A549 (cell line): ENCODE measurements at regions not wholly inside any gene's neighbourhood (a gene's known extent, or its start where the extent isn't known, plus 50 kb on each side); places are given as distances from the start of the nearest gene placed in this dataset.

Source experiments
- CHD4 ChIP-seq: fragments of 200-600 bp; sonication (generic); IDR thresholded peaks from 2 replicates; pipeline ENCODE4 v1.6.1; 2016; ENCODE audit warnings: antibody characterized with exemption, mild to moderate bottlenecking, borderline replicate concordance
- CTCF ChIP-seq: fragments of >200 bp; sonication (Bioruptor Twin); formaldehyde crosslinking; IDR thresholded peaks from 3 replicates; pipeline ENCODE4 v1.5.1; 2016
- EP300 ChIP-seq, 2 experiments: fragments of >200 bp; sonication (Bioruptor Twin); formaldehyde crosslinking; IDR thresholded peaks; 2 replicates in 1 of 2; 3 replicates in 1 of 2; pipeline ENCODE4 v1.6.1; 2016 to 2017
- MAFK ChIP-seq: fragments of 450-650 bp; IDR thresholded peaks from 2 replicates; pipeline ENCODE4 v1.6.1; 2014; ENCODE audit not compliant: partially characterized antibody
- MAX ChIP-seq: IDR thresholded peaks from 2 replicates; pipeline ENCODE4 v1.6.1; 2012
- NR3C1 ChIP-seq: fragments of >200 bp; sonication (Bioruptor Twin); formaldehyde crosslinking; IDR thresholded peaks from 3 replicates; pipeline ENCODE4 v1.6.1; 2017
- PHF8 ChIP-seq: fragments of 200-600 bp; sonication (generic); IDR thresholded peaks from 2 replicates; pipeline ENCODE4 v1.6.1; 2016; ENCODE audit warnings: low read depth, mild to moderate bottlenecking, antibody characterized with exemption, moderate library complexity, borderline replicate concordance
- POLR2A ChIP-seq: IDR thresholded peaks from 2 replicates; pipeline ENCODE4 v1.6.1; 2012; ENCODE audit warnings: mild to moderate bottlenecking, low read length
- RAD21 ChIP-seq, 2 experiments: fragments of >200 bp in 1 of 2; sonication (Bioruptor Twin) in 1 of 2; formaldehyde crosslinking in 1 of 2; IDR thresholded peaks in 1 of 2; conservative IDR thresholded peaks in 1 of 2; 2 replicates in 1 of 2; 3 replicates in 1 of 2; pipeline ENCODE4 v1.6.1; 2012 to 2018; ENCODE audit warnings: inconsistent platforms in 1 of 2
- RCOR1 ChIP-seq: fragments of 150-350 bp; IDR thresholded peaks from 2 replicates; pipeline ENCODE4 v1.6.1; 2014; ENCODE audit warnings: antibody characterized with exemption, low read length, low read depth
- RFX5 ChIP-seq: fragments of 450-650 bp; IDR thresholded peaks from 2 replicates; pipeline ENCODE4 v1.7.1; 2014; ENCODE audit warnings: antibody characterized with exemption, mild to moderate bottlenecking, moderate library complexity
- SMC3 ChIP-seq: fragments of >200 bp; sonication (Bioruptor Twin); formaldehyde crosslinking; IDR thresholded peaks from 3 replicates; pipeline ENCODE4 v1.6.1; 2018; ENCODE audit warnings: inconsistent platforms
- TF ChIP-seq, protein P1 (sequence below): IDR thresholded peaks from 2 replicates; pipeline ENCODE4 v1.6.1; 2012; ENCODE audit warnings: low read depth, borderline replicate concordance
- TF ChIP-seq, protein P2 (sequence below): fragments of 200-600 bp; sonication (generic); IDR thresholded peaks from 2 replicates; pipeline ENCODE4 v1.6.1; 2016; ENCODE audit warnings: antibody characterized with exemption, mild to moderate bottlenecking, moderate library complexity

DNA sequence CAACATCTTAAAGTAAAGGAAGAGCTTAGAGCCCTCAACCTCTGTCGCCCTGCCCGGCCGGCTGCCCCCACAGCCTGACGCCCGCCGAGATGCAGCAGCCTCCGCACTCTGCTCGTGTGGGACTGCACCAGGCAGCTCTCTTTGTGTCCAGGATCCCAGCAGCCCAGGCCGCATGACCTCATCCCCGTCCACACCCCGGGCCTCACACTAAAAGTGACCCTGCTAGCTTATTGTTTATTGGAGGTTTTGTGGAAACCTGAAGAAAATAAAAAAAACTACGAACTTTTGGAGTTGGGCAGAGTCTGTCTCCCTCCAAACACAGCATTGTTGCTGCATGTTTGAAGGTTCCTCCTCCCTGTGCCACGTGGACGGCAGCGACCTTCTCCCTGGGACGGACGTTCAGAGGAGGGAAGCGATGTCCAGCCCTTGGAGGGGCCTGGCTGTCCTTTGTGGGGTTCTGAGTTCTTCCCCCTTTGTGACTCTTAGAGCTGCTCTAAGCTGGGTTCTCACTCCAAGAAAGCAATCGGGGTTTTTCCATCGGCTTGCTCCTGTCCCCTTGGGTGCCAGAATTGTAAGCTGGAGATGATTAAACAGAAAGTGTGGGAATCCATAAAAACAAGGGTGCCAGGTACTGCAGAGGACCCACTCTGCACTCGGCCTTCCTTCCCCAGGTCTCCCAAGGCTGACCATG is 103.5 kb upstream of the COL5A1 start:
- no peak for TF ChIP-seq PHF8
- TF ChIP-seq, protein P1, sequence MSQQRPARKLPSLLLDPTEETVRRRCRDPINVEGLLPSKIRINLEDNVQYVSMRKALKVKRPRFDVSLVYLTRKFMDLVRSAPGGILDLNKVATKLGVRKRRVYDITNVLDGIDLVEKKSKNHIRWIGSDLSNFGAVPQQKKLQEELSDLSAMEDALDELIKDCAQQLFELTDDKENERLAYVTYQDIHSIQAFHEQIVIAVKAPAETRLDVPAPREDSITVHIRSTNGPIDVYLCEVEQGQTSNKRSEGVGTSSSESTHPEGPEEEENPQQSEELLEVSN: no peak
- no peak for TF ChIP-seq CTCF
- no peak for TF ChIP-seq NR3C1
- no peak for TF ChIP-seq RFX5
- TF ChIP-seq, protein P2, sequence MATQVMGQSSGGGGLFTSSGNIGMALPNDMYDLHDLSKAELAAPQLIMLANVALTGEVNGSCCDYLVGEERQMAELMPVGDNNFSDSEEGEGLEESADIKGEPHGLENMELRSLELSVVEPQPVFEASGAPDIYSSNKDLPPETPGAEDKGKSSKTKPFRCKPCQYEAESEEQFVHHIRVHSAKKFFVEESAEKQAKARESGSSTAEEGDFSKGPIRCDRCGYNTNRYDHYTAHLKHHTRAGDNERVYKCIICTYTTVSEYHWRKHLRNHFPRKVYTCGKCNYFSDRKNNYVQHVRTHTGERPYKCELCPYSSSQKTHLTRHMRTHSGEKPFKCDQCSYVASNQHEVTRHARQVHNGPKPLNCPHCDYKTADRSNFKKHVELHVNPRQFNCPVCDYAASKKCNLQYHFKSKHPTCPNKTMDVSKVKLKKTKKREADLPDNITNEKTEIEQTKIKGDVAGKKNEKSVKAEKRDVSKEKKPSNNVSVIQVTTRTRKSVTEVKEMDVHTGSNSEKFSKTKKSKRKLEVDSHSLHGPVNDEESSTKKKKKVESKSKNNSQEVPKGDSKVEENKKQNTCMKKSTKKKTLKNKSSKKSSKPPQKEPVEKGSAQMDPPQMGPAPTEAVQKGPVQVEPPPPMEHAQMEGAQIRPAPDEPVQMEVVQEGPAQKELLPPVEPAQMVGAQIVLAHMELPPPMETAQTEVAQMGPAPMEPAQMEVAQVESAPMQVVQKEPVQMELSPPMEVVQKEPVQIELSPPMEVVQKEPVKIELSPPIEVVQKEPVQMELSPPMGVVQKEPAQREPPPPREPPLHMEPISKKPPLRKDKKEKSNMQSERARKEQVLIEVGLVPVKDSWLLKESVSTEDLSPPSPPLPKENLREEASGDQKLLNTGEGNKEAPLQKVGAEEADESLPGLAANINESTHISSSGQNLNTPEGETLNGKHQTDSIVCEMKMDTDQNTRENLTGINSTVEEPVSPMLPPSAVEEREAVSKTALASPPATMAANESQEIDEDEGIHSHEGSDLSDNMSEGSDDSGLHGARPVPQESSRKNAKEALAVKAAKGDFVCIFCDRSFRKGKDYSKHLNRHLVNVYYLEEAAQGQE: no peak
- no peak for TF ChIP-seq POLR2A
- no peak for TF ChIP-seq RAD21 (conservative IDR thresholded peaks at IDR 0.05 in 1 of 2, IDR thresholded peaks at IDR 0.05 in 1 of 2)
- TF ChIP-seq RCOR1: no peak
- no peak for TF ChIP-seq SMC3
- TF ChIP-seq MAX: no peak
- no peak for TF ChIP-seq MAFK
- TF ChIP-seq CHD4: no peak
- TF ChIP-seq EP300 (IDR thresholded peaks at IDR 0.05): no peak
